ENCODE measurements at regions not wholly inside any gene's neighbourhood (a gene's known extent, or its start where the extent isn't known, plus 50 kb on each side); places are given as distances from the start of the nearest gene placed in this dataset.

DNA sequence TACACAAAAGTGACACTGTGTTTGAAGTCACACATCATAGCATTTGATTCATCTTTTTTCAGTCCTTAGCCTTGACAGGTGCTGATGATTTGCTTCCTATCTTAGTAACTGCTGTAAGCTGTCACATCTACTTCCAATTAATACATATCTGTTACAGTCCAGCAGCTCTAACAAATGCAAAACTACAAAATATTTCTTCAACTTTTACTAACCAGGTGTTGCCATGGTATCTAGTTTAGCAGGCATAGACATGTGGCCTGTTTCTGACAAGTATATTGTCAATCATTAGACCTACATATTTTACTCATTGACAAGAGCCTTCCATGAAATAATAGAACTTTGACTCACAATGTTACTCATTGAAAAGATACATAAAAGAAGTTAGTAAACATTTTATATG is 1159.7 kb downstream of the GRIK2 start:
- TF ChIP-seq, protein P1, sequence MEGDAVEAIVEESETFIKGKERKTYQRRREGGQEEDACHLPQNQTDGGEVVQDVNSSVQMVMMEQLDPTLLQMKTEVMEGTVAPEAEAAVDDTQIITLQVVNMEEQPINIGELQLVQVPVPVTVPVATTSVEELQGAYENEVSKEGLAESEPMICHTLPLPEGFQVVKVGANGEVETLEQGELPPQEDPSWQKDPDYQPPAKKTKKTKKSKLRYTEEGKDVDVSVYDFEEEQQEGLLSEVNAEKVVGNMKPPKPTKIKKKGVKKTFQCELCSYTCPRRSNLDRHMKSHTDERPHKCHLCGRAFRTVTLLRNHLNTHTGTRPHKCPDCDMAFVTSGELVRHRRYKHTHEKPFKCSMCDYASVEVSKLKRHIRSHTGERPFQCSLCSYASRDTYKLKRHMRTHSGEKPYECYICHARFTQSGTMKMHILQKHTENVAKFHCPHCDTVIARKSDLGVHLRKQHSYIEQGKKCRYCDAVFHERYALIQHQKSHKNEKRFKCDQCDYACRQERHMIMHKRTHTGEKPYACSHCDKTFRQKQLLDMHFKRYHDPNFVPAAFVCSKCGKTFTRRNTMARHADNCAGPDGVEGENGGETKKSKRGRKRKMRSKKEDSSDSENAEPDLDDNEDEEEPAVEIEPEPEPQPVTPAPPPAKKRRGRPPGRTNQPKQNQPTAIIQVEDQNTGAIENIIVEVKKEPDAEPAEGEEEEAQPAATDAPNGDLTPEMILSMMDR (IDR thresholded peaks at IDR 0.05; ENCODE audit: low read depth, low read length, missing input control), result no peak
- TF ChIP-seq JUND (IDR thresholded peaks at IDR 0.05), result no peak
- TF ChIP-seq, protein P2, sequence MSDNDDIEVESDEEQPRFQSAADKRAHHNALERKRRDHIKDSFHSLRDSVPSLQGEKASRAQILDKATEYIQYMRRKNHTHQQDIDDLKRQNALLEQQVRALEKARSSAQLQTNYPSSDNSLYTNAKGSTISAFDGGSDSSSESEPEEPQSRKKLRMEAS (IDR thresholded peaks at IDR 0.05), result no peak

Data from liver (tissue), 3 donors.